GM19239 (cell line): ENCODE measurements at regions not wholly inside any gene's neighbourhood (a gene's known extent, or its start where the extent isn't known, plus 50 kb on each side); places are given as distances from the start of the nearest gene placed in this dataset.

ENCODE experiments used
- DNase-seq: peaks from one replicate; pipeline ENCODE4 v3.0.0; 2011; ENCODE audit warnings: low spot score; ENCODE audit not compliant: insufficient read length
- FAIRE-seq: peaks from 2 replicates; lab custom pipeline; 2011; peaks lifted over from hg19 to GRCh38; lab: Jason Lieb, UNC

DNA sequence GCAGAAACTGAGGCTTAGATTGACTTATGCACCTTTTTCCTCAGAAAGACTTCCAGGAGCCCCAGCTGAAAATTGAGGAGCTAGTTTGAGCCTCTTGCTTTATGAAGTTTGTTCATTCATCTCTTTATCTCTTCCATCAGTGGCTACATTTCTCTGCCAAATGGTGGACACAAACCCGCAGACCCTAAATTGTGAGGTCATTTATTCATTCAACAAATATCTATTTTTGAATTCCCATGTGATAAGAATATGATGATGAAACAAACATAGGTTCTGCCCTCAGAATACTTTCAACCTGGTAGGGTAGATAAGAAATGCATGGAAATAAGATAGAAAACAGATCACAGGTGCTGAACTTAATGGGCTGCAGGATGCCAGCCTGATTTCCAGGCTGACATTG lies 309.4 kb downstream of the TNS1 start:
- FAIRE-seq (no peak), DNase-seq (no peak)

DNA sequence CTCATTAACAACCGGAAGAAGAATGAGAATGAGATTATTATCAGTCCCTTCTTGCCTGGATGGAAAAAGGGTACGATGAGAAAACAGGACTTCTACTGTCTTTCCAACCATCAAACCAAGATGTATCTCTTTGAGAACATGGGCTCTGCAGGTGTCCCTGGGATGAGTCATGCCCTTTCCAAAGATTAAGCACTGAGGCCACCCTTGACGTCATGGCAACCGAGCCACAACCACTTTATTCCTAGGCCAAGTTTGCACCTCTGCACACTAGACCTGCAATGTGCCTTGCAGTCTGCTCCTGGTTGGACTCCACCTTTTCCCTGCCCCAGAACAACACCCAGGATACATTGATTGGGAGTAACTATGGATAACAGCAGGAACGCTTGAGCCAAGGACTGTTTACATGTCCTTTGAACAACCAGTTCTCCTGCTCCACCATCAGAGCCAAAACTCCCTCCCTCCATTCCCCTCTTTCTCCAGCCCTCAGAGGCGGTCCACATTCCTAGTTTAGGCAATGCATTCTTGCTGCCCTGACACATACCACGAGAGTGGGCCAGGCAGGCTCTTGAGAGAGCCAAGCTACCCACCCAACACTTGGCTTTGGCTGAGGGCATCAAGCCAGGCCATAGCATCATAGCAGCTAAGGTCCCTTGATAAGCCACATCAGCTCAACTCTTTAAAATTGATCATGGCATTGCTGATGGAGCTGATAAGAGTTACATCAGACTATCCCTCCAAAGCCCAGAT lies 310.7 kb downstream of the TNS1 start:
- DNase-seq (no peak), FAIRE-seq (no peak)

DNA sequence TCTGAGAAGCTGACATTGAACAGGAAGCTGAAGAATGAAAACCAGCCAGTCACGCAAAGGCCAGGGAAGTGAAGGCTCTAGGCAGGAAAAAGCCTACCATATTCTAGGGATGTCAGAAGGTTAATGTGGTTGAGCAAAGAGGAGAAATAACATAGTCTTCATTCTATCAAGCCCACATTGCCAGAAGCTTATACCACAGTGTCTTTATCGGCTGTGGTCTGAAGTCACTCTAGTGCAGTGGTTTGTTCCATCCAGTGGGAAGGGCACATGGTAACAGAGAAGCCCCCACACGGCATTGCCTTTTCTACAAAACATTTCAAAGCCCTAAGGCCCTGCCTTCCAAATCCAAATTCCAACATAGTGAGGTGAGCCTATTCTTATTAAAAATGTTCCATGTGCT lies 311.3 kb downstream of the TNS1 start:
- FAIRE-seq, result no peak
- no peak for DNase-seq

DNA sequence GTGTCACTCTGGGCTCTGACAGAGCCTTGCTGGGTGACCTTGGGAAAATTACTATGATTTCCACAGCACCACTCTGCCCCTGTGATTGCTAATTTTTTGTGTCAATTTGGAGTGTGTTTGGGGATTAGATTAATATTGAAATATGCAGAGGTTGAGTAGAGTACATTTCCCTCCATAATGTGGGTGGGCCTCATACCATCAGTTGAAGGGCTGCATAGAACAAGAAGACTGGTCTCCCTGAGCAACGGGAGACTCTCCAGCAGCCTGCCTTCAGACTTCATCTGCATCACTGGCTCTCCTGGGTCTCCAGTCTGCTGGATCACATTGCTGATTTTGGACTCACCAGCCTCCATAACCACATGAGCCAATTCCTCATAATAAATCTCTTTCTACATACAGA lies 313.7 kb downstream of the TNS1 start:
- no peak for FAIRE-seq

DNA sequence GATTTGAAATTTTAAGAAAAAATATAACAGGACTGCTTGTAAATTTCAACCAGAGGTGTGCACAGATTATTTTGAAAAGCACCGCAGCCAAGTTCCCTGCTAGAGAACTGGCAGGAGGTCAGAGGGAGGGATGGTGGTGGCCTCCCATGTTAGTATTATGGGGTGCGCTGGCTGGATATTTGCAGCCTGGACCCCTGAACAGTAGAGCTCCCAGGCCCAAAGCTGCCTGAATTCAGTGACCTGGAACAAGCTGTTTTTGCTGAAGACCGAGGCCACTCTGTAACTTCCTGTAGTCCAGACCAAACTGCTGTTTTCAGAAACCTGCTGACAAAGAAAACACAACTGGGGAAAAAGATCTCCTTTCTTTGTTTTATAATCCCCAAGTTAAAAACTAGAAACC lies 314.3 kb downstream of the TNS1 start:
- DNase-seq (no peak), FAIRE-seq (no peak)

More for the DNA sequence above, 313.7 kb downstream of the TNS1 start:
- no peak for DNase-seq

DNA sequence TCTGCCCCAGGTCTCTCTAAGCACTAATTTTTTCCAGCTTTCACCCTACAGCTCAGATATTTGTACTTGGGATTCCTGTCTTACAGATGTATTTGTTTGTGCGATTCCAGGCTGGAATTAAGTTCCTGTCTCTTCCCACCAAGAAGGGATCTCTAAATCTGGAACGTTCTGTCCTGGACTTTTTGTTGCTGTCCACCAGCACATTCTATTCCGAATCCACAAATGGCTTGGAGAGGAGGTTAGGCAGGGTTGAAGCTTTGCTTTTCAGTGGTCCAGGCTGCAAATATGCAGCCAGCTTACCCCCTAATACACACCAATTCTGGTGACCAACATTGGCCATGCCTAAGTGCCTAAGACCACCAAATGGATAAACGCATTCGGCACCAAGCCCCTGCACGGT lies 315.0 kb downstream of the TNS1 start:
- no peak for DNase-seq
- FAIRE-seq, result no peak

DNA sequence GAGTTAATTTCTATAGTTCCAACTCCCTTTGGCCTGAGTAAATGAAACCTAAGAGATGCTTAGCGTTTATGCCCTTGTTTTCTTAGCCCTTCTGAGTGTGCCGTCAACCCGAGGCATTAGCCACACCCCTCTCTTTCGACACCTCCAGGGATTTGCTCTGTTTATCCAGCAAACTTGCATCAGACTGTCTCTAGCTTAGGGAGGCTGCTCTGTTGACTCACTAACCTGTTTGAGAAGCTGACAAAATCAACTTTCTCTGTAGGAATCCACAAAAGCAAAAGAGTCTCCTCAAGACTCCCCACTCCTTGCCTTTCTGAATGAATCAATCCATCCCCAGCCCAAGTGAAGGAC lies 317.6 kb downstream of the TNS1 start:
- DNase-seq (no peak), FAIRE-seq (no peak)

DNA sequence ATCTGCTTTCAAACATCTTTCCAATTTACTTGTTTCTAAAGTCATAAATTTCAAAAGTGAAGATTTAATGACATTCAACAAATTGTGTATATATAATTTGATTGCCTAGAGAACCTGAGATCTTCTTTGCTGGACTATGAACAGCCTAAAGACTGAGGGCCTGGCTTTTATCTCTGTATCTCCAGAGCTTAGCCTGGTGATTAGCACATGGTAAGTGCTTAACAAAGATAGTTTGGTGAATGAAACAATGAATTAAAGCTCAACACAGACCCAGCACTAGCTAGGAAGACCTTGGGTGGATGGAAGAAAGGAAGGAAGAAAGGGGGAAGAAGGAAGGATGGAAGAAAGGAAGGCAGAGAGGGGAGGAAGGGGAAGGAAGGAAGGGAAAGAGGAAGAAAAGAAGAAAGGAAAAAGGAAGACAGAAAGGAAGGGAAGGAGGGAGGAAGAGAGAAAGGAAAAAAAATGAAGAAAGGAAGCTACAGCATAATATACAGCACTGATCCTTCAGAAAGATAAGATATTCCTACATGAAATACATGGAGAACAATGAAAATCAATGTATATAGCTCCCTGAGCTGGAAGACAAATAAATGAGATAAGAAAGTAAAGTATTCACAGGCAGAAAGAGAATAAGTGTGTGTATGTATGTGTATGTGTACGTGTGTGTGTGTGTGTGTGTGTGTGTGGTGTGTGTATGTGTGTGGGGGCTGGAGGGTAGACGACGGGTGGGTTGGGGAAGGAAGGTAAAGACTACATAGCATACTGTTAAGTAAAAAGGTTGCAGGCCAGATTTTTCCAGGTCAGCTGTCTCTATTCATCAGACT lies 318.2 kb downstream of the TNS1 start:
- DNase-seq, result no peak
- FAIRE-seq, result no peak

DNA sequence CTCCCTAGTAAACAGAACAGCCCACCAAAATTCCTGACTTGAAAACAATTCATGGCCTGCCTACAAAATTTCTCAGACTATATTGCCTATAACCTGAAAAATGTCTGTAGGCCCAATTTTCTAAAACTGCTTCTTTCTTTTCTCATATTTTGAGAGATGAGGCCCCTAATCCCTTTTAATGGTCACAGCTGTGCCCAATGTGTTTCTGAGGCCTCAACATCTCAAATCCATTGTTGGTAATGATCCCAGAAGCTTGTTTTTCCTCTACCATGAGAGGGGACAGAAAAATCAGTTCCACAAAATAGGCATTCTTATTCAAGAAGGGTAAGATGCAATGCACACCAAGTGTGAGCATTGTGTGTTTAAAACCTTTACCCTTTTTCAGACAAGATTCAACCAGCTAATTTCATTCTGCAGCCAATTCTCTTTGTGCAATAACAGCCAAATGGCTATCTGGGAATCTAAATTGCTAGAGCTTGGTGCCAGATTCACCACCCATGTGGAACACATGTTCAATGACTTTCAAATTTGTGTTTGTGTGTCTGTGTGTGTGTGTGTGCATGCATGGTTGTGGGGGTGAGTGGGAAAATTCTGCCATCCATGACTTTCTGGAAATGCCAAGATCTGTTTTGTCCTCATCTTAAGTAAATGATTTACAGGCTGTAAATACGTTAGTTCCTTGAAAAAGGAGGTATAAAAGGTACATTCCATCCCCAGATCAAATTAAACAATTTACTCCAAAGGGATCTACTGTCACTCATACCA lies 319.5 kb downstream of the TNS1 start:
- DNase-seq, result no peak
- FAIRE-seq, result no peak

DNA sequence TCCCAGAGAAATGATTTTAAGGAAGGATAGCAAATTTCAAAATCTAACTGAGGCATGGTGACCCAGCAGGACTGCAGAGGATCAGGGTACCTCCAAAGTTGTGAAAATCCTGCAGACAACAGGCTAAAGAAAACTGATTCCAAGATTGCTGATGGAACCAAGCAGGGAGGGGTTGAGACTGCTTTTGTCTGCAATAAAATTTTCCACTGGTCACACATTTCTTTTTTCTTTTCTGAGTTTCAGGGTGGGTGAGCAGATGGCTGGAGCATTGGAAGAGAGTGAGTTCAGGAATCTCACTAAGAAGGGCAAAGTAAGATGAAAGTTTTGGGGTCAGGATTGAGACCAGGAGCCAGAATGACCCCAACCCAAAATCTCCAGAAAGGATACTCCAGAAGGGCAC lies 321.0 kb downstream of the TNS1 start:
- no peak for DNase-seq
- no peak for FAIRE-seq

DNA sequence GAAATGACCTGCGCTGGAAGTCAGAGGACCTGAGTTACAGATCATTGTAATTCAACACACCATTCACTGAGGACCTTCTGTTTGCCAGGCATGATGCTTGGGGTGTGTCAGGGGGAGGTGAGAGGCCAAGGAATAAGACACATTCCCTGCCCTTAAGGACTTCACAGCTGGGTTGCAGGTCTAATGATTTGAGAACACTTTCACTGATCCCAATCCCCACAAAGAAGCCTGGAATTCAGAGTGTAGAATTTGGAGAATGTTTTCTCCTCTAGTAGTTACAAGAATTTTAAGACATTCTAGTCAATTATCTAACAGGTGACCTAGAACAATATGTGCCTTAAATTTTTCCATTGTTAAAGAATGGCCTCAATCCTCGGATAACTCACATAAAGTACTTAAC lies 322.4 kb downstream of the TNS1 start:
- no peak for DNase-seq
- FAIRE-seq, result no peak

DNA sequence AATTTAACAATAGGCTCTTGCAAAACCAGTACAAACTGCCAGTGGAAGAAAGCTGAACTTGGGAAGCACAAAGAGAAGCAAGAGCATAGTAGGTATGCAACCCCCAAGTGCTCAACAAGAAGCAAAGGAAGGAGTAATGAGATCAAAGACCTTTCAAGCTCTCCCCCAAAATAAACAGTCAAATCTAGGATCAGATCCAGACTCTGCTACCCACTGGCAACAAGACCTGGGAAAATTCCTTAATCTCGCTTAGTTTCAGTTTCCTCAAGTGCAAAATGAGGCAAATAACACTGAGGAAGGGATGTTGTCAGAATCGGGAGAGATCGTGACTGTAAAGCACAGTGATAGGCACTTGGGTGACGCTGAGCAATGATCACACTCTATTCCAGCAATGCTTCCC lies 329.2 kb downstream of the TNS1 start:
- FAIRE-seq (no peak), DNase-seq (no peak)

DNA sequence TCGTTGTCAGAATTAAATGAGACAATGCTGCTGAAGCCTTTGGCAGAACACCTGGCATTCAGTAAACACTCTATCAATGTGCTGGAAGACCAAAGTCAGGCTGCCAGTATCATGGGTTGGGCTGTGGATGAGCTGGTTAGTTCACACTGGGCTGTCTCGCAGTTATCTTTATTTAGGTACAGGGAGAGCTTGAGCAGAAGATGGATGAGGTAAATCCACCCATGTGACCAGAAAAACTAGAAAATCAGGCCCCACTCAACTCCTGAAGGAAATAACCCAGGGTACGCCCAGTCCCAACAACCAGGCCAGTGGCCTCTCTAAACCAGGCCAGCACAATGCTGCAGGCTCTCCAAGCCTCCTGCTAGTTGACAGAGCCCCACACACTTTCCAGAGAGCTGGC lies 330.3 kb downstream of the TNS1 start:
- no peak for FAIRE-seq
- no peak for DNase-seq

DNA sequence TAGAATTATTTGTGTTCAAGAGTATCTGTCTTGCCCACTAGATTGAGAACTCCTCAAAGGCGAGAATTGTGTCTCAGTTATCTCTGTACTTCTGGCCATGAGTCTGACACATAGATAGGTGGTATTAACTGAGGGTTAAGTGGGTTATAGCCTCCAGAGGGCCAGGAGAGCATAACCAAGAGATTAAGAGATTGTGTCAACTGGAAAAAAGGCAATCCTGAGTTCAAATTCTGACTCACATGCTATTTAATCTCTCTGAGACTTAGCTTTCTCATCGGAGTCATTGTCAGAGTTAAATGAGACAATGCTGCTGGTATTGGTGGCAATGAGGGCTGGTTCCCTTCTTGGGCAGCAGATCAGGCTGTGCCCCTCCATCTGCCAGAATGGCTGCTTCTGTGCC lies 330.9 kb downstream of the TNS1 start:
- FAIRE-seq (no peak), DNase-seq (no peak)

DNA sequence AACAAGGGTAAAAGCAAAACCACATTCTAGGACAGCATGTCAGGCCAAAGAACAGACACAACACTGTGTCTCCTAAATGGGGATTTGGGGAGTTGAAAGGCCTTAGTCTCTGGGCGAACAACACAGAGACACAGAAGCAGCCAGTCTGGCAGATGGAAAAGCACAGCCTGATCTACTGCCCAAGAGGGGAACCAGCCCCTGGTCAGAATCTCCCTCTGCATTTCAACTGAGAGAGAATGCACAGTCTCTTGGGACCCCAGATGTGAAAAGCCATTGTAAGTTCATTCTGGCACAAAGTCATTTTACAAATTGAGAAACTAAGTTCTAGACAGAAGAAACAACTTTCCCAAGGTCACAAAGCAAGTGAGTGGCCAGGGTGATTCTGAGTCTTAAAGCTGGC lies 331.7 kb downstream of the TNS1 start:
- no peak for DNase-seq
- FAIRE-seq, result no peak

DNA sequence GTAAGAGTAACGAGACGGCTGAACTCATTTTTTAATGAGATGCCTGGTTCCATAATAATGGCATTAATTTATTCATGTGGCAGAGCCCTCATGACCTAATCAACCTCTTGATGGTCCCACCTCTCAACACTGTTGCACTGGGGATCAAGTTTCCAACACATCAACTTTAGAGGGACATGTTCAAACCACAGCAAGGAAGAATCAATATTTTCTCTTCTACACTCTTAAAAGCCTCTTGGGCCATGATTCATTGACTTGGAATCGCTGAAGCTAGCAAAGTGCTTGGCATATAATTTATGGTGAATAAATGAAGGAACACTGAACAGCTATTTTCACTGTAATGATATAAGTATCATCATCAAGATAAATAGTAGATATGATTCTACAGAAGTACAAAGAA lies 333.0 kb downstream of the TNS1 start:
- DNase-seq (no peak), FAIRE-seq (no peak)

DNA sequence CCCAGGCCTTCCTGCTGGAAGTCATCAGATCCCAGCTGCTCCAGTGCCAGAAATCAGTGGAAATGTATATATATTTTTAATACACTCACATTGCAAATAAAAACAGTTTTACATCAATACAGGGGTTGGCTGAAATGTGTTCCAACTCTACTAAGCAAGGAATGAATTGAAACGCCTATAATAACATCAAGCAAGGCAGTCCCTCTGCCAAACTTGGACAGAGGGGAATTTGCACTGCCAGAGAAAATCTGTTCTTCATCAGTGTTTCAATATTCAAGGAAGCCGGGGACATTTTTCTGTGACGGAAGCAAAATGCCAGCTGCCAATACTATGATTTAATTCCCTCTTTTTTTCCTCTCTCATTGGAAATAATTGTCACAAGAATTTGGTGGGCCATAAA lies 335.3 kb downstream of the TNS1 start:
- no peak for DNase-seq
- no peak for FAIRE-seq

DNA sequence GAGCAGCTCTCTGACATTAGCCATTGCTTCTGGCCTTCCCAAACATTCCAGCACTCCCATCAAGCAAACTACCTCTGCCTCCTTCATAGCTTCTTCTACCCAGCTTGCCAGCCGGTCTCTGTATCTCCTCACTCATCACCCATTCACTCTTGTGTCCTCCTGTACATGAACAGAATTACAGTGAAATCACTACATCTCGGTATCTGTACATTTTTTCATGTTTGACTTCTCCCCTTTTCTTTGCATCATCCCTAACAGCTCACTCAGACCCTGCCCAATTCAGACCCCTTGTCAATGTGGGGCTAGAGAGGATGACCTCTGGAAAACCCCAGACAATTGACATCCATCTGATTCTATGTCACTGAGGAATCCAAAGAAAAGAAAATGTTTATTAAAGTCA lies 335.8 kb downstream of the TNS1 start:
- FAIRE-seq (no peak), DNase-seq (no peak)

DNA sequence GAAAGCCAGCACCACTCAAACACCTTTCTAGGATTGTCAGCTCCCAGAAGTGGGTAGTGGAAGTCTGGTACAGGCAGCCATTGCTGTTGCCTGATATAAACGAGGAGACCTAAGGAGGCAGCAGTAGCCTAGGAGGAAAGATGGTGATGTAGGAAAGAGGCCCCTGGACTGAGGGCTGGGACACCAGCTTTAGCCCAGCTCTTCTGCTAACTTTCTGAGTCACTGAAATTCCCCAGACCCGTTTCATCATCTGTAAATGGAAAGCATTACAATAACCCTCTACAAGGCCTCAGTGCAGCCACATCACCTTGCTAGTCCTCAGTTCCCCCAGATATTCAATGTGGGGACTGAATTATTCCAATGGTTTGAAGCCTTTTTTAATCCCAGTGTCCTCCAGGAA lies 336.5 kb downstream of the TNS1 start:
- FAIRE-seq, result no peak
- no peak for DNase-seq

DNA sequence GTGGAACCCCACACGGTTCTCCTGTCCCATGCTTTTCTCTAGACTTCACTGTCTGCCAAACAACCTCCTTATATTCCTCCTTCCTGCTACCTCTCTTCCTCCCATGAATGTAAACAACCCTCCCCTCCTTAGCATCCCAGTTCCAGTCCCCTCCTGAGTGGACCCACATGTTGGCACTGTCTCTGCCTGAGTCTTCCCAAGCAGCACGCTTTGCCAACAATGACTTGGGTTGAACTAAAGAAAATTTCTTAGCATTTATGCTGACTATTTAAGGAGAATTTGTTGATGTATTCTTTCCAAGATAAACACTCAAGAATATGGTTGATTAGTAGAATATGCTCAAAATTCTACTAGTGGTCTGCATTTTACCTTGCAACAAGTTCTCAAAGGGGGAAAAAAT lies 338.0 kb downstream of the TNS1 start:
- no peak for DNase-seq
- FAIRE-seq, result no peak

DNA sequence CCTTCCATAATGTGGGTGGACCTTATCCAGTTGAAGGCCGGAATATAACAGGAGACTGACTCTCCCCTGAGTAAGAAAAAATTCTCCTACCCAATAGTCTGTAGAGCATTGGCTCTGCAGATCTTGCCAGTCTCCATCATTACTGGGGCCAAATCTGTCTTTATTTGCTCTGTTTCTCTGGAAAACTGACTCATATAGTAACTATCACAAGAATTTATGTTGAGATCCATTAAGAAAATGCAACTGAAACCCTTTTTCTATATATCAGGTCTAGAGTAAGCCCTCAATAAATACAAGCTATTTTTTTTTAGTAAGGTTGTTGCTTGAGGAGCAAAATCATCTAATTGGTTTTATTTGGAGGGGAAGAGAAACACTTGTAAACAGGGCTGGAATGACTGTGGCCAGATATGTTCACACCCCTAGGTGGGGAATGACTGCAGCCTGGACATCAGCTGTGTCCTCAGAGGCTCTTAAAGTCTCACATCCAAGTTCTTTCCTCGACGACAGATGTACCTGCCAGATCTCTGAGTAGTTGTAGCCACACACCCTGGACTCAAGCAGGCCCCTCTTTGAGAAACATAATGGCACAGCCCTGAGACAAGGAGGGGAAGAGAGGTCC lies 339.7 kb downstream of the TNS1 start:
- FAIRE-seq, result no peak

More for the DNA sequence above, 339.7 kb downstream of the TNS1 start:
- no peak for DNase-seq
